NCI-H82 treated with DMSO at 0.1 percent for 48 hours (cell line): ENCODE measurements at regions not wholly inside any gene's neighbourhood (a gene's known extent, or its start where the extent isn't known, plus 50 kb on each side); places are given as distances from the start of the nearest gene placed in this dataset.
"Not testable (repeated sequence)": the region's sequence is repeated elsewhere in the genome, so short reads cannot be mapped to it uniquely, and the experiment has no call there.

Experiments used
- DNase-seq: peaks from one replicate; lab custom pipeline; 2025; ENCODE audit not compliant: unreplicated experiment; lab: John Stamatoyannopoulos, UW

DNA sequence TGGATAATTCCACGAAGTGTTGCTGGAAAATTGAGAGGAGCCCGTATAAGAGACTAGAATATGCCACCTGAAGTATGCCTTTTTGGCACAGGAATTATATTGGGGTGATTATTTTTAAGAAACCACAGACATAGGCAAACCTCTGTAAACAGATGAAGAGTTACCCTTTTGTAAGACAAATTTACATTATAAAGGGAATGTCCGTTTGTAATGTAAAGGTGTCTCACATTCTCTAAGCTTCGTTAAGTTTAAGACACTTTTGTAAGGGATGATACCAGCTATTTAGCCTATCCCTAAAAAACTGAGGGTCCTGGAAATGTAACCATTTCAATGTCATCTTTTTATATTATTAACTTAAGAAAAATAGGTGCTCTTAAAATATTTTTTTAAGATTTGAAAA is 432.8 kb upstream of the SYT4 start:
- no peak for DNase-seq

DNA sequence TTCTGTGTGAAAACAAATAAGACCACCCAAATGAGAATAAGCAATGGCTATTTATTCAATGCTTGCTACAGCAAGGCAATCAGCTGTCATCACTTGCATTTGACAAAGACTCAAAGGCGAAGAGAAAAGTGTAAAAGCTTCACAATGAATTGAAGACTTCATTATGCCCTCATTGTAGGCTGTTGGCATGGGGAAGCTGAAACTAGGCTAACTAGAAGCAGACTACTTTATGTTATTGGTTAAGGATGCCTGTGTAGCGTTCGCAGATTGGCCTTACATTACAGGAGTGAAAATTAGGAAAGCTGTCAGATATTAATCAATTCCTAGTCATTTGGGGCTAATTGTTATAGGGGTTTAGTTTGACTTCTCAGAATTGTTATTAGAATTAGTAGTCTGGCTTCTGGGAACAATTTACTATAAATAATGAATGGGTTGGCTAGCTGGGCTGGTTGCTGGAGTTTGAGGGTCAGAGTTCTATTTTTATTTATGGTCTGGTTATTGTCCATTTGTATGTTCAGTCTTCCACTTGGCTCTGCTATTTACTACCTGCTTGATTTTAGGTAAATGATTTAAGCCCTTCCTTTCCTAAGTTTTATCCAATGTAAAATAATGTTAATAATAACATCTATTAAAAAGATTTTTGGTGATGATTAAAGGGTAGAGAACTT is 437.2 kb upstream of the SYT4 start:
- no peak for DNase-seq

DNA sequence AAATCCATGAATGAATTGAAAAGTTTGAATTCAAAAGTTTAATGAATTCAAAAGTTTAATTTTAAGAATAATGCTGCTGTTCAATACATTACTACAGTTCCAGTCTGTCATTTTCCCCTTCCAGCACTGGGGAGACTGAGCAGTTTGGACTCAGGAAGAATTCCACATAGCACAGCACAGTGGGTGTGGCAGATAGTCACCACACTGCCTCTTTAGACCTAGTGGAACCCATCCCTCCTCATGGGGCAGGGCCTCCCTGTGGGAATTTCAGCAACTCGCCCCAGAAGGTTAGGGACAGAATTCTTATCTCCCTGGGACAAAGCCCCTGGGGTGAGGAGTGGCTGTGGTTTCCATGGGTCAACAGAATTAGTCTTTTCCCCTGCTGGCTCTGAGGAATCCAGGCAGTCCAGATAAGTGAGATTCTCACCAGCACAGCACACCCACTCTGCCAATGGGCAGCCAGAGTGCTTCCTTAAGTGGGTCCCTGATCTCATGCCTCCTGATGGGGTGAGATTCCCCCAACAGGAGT is 442.0 kb upstream of the SYT4 start:
- no peak for DNase-seq

DNA sequence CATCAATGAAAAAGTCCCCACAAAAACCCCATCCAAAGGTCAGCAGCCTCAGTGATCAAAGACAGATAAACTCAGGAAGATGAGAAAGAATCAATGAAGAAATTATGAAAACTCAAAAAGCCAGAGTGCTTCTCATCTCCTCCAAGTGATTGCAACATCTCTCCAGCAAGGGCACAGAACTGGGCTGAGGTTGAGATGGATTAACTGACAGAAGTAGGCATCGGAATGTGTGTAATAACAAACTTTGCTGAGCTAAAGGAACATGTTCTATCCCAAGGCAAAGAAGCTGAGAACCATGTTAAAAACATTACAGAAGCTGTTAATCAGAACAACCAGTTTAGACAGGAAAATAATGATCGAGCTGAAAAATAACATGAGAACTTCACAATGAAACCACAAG is 442.8 kb upstream of the SYT4 start:
- no peak for DNase-seq

DNA sequence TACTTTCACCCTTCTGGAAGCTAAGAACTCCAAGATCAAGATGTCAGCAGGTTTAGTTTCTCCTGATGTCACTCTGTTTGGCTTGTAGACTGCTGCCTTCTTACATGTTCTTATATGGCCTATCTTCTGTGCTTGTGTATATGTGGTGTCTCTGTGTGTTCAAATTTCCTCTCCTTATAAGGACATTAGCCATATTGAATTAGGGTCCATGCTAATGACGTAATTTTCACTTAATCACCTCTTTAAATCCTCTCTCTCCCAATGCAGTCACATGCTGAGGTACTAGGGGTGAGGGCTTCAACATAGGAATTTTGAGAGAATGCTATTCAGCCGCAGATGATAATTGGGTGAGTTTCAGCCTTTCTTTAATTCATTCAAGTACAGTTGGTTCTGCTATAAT is 458.3 kb upstream of the SYT4 start:
- no peak for DNase-seq

DNA sequence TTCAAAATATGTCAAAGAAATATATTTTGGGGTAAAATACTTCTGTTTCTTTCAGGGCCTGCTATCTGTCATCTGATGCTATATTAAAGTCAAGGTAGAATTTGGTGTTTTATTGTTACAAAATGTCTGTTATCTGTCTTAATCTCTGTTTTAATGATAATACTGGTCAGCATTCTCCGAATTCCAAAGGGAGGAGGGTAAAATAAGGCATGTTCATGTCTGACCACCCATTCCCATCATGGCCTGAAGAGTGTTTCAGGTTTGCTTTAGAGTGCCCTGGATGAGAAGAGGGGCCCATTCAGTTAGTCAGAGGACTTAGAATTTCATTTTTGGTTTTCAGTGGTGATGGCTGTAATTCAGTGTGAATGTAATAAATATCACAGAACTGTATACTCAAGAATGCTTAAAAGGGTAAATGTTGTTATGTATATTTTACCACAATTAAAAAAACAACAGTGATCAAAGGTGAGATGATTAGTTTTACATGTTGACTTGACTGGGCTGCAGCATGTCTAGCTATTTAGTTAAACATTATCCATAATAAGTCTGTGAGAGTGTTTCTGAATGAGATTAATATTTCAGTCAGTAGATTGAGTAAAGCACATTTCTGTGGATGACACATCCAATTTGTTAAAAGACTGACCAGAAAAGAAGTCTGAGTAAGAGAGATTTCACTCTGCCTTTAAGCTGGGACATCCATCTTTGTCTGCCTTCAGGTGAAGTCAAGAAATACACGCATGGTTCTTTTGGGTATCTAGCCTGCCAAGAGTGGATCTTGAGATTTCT is 467.9 kb upstream of the SYT4 start:
- DNase-seq = no peak

DNA sequence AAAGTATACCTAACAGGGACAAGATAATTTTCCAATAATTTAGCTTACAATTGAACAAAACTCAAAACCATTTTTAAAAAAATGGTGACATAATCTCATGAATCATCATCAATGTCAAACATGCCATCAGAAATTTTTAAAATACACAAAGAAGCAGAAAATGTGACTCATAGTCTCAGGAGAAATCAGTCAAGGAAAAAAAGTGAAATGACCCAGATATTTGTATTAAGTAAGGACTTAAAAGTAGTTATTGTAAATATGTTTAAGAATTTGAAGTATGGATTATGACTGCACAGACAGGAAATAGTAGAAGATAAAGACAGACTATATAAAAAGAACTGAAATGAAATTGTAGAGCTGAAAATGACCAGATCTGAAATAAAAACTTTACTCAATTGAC is 473.9 kb upstream of the SYT4 start:
- no peak for DNase-seq

DNA sequence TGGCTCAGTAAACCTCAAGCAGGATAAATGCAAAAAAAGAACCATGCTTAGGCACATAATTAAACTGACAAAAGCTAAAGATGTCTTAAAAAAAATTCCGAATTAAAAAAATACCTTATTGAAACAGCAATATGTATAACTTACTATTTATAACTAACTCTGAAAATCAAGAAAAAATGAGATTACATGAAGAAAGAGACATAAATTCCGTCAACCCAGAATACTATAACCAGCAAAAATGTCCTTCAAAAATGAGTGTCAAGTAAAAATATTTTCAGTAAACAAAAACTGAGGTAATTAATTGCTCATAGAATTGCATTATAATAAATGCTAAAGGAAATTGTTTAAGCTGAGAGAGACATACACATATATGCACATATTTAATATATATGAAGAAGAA is 474.5 kb upstream of the SYT4 start:
- DNase-seq = no peak

DNA sequence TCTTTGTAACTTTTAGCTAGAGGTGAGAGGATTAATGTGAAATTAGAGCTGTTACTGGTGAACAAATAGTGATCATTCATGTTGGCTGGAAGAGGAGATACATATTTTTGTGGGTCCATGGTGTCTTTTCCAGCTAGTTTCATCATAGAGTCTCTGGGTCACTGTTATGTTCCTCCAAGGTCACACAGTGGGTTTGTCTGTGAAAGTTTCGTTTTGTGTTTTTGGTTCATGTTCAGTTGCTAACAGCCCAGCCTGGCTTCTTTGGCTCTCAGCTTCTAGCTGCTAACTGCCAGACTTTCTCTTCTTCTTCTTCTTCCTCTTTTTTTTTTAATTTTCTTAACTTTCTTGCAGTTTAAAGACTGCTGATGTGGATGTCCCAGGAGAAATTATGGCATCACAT is 480.0 kb upstream of the SYT4 start:
- DNase-seq = no peak

DNA sequence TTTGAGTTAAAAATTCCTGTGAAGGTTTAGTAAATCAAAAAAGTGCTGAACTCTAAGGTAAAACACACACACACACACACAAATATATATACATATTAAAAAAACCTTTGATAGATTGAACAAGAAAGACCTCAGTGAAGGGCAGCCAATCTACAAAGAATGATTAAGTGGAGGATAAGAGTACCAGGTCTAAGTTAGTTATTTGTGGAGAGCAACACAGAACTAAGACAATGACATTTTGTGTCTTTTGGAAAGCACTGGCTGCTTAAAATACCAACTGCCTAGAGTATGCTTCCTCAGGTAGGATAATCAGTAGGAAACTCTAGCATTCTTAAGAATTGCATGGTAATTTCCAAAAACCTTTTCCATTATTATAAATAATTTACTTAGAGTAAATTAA is 481.4 kb upstream of the SYT4 start:
- no peak for DNase-seq

DNA sequence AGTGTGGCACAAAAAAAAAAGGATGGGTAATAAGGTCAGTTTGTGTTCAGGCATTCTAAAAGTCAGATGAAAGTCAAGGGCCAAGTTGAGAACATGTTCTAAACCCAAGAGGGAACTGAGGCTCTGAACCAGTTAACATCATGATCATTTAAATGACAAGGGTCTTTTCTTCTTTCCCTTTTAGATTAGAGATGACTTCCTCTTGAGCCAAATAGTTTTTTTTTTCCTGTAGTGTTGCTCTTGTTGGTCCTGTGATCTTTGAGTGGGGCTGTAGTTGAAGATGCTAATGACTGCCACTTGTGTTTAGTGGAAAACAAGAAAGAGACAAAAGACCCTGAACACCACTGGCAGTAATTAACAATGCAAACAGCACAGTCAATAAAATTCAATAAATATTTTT is 482.7 kb upstream of the SYT4 start:
- no peak for DNase-seq

DNA sequence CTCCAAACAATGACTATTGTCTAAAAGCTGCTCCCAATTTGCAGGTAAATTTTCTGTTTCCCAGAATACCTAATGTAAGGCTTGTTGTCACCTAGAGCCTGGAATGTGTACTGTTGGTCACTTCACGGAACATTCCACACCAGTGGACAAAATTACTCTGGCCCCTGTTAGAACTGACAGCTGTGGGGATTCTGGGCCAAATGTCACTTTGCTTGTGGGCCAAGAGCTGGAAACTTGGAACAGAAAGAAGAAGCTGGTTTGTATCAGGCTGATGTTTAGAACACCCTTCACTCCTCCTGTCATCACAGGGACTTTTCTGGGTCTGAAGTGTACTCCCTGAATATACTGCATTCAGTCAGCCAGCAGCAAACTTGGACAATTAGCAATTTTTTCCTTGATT is 495.6 kb upstream of the SYT4 start:
- no peak for DNase-seq

DNA sequence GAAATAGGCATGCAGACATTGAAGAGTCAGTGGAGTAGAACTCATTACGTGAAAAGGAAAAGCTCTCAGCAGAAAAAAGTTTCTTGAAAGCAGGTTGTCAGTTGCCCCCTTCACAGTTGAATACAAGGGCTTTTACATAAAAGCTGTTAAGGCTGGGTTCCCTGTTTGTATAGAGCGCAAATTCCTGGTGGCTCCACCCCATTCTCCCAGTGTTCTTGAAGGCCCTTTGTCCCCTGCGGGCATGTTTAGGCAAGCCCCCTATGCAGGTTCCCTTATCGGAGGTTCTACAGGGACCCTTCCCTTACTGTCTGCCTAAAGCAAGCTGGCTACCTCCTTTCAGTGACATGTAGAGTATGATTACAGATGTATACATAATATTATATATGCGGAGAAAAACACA is 497.2 kb upstream of the SYT4 start:
- no peak for DNase-seq

DNA sequence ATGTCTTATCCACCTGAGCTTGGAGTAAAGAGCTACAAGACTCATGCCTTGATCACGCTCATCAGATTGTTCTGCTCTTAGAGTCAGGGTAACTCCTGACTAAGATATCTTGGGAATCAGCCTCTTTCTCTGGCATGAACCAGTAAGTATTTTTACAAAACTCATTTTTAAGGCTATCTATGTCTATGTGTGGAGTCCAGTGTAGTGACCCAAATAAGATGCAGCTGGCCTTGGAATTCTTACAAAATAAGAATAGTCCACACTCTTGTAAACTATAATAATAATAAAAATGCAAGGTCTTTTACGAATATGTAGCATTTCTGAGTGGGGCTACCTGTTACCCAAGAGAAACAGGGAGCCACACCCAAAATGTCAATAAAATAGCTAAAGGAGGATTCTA is 498.3 kb upstream of the SYT4 start:
- DNase-seq = no peak

DNA sequence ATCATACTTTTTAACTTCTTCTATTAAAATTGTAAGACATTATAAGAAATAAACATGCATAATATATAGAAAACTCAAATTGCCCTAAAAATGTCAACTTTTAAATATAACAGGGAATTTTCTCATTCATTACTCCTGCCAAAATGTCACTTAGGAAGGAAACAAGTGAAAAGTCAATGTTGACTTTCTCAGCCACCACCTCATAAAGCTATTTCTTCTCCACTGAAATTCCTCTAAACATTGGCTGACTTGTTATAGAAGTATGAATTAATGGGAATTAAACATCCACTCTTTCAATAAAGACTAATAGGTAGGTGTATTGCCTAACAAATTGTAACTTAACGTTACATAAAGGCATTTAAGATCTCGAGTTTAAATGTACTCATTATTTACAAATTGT is 499.7 kb upstream of the SYT4 start:
- no peak for DNase-seq

DNA sequence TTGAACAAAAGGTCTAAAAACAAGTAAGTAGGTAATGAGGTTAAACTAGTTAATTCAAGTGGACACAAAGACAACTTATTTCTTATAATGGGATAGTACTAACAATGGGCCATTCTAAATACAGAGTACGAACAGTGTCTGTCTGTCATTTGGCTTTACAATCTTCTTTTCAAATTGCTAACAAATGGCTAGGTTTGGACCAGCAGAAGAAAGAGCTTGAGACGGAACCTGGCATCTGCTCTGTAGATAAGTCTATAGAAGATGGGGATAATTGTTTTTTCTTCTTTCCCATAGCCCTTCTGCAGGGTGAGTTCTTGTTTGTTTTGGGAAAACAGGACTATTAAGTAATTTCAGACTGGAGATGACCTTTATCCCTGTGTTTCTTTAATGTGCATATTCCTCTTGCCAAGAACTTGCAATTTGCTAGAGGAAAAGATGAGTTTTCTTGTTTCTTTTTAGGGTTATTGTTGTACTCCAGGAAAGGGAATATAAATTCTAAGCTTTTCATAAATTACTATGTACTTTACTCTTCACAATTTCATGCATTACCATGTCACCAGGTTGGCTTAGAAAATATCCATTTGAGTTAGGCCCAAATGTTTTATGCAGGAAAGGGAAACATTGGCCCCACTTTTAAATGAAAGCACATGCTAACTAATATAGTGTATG is 500.5 kb upstream of the SYT4 start:
- DNase-seq = no peak

DNA sequence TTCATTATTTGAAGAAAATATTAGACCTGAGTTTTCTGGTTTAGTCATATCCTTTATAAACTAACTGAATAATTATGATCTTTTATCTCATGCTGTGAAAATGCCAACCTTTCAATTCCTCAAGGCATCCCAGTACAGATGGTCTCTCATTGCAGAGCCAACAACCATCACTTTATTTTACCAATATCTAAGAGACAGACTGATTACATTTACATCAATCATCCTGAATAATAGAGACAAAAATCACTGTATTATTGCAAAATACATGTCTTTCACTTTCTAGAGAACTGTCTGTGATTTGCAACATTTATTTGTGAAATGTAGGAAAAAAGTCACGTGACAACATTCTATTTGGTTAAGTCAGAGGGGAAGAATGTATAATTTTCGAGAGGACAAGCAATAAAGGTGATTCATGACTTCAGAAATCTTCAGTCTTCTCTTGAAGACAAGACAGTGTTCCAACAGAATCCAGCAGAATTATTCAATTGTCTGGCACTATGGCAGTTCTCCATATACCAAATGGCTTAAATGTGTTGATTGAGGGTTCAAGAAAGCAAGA is 503.6 kb upstream of the SYT4 start:
- no peak for DNase-seq

DNA sequence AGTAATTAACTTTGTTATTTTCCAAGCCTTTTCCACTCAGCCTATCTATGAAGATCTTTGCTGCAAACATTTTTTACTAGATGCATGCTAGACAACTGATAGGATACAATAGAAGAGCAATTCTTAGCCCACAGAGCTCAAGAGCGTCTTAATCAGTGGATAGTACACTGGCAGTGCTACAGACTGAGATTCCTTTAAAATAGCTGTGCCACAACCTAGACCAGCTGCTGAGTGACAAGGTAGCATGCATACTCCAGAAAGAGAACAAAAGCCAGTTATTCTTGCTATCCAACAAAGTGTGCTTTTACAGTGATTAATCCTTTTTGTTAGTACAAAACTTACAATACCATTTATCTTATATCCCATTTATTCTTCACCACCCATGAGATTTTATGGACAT is 507.9 kb upstream of the SYT4 start:
- no peak for DNase-seq

DNA sequence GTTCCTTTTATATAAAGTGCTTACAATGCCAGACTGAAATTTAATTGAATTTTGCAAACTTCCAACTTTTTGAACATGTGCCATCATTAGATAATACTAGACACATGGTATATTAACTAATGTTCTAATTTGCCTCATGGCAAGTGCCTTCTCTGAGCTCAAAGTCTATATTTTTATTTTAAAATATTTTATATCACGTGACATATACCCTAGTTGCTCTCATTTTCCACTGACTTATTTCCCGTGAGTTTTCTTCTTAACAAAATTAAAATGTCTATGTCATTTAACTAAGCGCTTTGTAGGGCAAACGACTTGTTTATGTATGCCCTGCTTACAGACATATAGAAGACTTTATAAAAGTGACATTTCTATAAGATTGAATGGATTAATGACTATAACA is 509.6 kb upstream of the SYT4 start:
- DNase-seq = no peak

DNA sequence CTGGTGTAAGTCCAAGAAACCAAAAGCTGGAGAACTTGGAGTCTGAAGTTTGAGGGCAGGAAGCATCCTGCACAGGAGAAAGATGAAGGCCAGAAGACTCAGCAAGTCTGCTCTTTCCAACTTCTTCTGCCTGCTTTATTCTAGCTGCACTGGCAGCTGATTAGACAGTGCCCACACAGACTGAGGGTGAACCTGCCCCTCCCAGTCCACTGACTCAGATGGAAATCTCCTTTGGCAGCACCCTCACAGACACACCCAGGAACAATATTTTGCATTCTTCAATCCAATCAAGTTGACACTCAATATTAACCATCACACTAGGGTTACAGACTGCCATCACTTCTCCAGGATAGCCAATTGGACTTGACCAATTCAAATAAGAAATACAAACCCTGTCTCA is 510.4 kb upstream of the SYT4 start:
- DNase-seq = not testable (repeated sequence)

DNA sequence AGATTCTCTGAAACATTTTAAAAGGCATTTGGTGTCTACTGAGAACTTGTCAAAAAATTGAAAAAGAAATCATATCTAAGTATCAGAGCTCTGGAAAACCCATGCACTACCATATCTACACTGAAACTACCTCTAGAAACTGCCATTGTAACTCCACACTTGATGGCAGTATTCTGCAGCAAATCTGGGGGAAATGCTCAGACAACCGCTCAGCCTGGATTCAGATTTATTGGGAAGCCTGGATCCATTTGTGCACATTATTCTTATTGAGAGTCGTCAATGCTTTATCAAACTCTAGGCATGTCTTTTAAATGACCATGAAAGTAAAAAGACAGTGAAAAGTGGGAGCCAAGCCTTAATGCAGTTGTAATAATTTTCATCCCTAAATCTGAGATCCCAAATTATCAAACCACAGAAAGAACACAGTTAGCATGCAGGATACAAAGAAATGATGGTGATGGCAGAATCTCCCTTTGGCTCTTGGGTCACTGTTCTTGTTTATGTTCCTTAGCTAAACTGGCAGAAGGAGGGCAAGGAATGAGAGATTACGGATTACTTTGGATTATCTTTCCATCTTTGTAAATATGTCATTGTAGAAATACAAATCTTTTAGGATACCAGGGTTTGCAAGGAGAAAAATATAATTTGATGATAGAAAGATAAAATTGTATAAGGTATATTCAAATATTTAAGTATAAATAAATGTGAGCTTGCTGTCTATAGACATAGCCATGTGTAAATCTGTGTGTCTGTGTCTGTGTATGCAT is 512.1 kb upstream of the SYT4 start:
- peak; percentile 1 for DNase-seq
